Occipital lobe (tissue), 1 donor: ENCODE measurements at regions not wholly inside any gene's neighbourhood (a gene's known extent, or its start where the extent isn't known, plus 50 kb on each side); places are given as distances from the start of the nearest gene placed in this dataset.

Experiments
- DNase-seq: peaks from one replicate; lab custom pipeline; 2025; lab: John Stamatoyannopoulos, UW

DNA sequence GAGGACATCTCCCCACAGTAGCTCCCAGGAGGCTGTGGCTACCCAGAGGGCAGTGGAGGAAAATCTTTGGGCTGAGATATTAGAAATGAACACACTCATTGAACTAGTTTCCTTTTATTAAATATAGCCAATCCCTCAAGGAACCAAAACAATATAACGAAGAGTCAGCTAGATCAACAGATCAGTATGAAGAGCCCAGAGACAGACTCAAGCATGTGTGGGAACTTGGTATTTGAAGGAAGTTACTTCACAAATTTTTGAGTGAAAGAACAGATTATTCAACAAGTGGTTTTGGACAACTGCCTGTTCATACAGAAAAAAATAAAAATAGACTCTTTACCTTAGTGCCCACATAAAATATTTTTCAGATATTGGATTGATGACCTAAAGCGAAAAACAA, 183.6 kb upstream of the PMFBP1 start:
- no peak for DNase-seq

DNA sequence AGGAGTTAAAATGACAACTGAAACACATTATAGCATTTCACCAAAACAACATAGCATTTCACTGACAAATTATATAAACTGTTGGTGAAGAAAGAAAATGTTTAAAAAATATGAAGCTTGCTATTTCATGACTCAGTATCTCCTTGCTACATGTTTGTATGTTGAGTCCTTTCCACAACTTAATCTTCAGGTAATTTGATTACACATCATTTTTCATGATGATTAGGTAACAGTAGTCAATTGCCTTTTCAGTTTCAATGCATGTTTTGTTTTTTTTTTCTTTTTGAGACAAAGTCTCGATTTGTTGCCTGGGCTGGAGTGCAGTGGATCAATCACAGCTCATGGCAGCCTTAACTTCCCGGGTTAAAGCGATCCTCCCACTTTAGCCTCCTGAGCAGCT, 177.8 kb upstream of the PMFBP1 start:
- DNase-seq: no peak

- DNase-seq: no peak
Measured at GRCh38 chr16:72332926-72333325, 161.0 kb upstream of the PMFBP1 start.

DNA sequence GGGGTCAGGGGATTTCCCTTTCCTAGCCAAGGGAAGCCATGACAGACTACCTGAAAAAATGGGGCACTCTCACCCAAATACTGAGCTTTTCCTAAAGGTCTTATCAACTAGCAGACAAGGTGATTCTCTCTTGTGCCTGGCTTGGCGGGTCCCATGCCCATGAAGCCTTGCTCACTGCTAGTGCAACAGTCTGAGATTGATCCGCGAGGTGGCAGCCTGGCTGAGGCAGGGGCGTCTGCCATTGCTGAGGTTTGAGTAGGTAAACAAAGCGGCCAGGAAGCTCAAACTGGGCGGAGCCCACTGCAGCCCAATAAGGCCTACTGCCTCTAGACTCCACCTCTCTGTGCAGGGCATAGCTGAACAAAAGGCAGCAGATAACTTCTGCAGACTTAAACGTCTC, 152.6 kb upstream of the PMFBP1 start:
- no peak for DNase-seq

- no peak for DNase-seq
Measured at GRCh38 chr16:72317446-72317845, 145.5 kb upstream of the PMFBP1 start.

DNA sequence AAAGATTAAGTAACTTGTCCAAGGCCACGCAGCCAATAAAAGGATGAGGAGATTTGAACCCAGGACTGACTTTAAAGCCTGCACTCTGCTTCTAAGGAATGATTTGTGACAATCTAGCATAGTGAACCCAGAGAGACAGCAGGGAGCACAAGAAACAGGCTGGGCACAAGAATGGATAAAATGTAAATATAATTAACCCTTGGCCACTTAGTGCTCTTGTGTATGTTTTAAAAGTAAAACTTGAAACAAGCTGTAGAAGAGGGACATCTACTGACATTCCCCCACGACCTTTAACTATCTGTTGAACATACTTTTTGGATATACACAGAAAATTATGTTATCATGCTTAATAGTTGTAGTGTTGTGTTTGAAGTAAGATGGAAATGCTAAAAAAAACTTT, 141.9 kb upstream of the PMFBP1 start:
- no peak for DNase-seq

- DNase-seq: no peak
Measured at GRCh38 chr16:72312828-72313227, 140.9 kb upstream of the PMFBP1 start.

GRCh38 chr16:72311426-72311825, 139.5 kb upstream of the PMFBP1 start:
- DNase-seq: no peak

DNA sequence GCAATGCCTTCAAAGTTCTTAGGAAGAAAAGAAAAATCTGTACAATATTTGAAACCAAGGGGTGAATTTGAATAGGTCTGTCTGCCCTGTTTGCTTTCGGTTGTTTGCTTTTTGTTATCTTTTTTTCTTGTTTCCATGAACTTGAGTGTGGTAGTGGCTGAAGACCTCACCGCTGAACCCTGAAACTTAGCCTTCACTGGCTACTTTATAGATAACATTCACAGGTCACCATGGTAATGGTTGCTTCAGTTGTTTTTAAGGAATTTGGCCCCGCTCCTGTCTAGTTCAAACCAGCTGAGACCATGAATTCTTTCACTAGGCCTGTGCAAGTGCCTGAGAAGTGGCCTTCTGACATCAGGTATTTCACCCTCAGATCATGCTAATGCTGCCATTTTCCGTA, 137.0 kb upstream of the PMFBP1 start:
- DNase-seq: no peak

DNA sequence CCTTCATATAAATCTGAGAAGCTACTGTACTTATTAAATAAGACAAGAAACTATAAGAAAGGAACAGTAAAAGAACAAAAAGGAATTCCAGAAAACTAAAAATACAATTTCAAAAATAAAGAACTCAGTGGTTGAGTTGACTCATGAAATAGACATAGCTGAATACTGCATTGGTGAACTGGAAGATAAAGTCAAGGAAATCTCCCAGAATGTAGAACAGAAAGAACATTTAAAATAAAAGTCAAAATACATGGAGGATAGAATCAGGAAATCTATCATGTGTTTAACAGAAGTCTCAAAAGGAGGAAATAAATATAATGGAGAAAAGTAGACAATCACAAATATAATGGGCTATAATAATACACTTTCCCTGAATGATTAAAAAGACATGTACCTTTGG, 136.4 kb upstream of the PMFBP1 start:
- no peak for DNase-seq

DNA sequence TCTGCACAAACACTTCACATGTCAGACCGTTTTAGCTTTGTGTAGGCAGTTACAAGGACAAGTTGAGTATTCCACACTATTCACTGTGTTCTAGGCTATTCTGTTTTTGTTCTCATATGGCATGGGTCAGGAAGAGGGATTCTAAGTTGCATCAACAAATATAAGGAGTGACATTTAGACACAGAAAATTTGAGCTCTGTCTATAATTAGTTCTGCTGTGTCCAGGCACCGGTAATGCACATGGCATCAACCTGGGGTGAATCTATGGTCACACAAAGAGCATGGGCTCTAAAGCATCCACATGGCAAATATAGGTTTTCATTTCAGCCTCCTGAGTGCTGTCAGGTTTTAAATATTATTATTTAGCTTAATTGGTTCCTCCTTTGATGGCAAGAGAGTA, 130.4 kb upstream of the PMFBP1 start:
- no peak for DNase-seq

GRCh38 chr16:72301523-72302236, 129.7 kb upstream of the PMFBP1 start:
- DNase-seq: no peak

- DNase-seq: no peak
Measured at GRCh38 chr16:72300892-72301291, 128.9 kb upstream of the PMFBP1 start.

- DNase-seq: no peak
Measured at GRCh38 chr16:72299684-72300243, 127.8 kb upstream of the PMFBP1 start.

DNA sequence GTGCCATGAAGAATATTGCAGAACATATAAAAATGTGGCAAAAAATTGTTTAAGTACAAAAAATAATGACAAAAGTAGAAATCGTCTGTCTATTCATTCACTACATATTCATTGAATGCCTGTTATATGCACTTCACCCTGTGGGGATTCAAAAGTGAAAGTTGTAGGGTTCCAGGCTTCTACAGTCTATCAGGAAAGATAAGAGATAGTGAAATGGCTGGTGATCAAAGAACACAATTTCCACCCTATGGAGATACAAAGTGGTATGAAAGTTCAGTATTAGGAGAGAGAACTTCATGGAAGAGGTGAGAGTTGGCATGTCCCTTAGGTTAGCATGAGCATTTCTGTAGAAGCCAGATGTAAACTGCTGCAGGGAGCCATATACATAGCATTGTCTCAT, 127.0 kb upstream of the PMFBP1 start:
- DNase-seq: no peak

- no peak for DNase-seq
Measured at GRCh38 chr16:72295914-72296313, 124.0 kb upstream of the PMFBP1 start.

- no peak for DNase-seq
Measured at GRCh38 chr16:72291531-72291981, 119.6 kb upstream of the PMFBP1 start.

GRCh38 chr16:72291121-72291520, 119.2 kb upstream of the PMFBP1 start:
- DNase-seq: no peak

DNA sequence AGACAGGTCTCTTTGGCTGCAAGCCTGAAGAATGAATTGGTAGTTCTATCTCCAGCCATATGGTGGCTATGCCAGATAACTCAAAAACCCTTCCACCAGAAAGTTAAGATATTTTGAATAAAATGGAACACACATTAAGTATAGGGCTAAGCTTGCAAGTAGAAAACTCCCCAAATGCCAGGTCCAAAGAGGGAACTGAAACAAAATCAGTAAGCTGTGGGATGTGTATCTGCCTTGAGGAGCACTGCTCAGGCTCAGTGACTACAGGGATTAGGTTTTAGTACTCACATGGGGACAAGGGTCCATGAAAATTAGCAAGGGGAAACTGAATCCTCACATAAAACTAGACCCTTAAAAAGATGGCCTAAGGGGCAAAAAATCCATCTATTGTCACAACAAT, 115.7 kb upstream of the PMFBP1 start:
- no peak for DNase-seq

DNA sequence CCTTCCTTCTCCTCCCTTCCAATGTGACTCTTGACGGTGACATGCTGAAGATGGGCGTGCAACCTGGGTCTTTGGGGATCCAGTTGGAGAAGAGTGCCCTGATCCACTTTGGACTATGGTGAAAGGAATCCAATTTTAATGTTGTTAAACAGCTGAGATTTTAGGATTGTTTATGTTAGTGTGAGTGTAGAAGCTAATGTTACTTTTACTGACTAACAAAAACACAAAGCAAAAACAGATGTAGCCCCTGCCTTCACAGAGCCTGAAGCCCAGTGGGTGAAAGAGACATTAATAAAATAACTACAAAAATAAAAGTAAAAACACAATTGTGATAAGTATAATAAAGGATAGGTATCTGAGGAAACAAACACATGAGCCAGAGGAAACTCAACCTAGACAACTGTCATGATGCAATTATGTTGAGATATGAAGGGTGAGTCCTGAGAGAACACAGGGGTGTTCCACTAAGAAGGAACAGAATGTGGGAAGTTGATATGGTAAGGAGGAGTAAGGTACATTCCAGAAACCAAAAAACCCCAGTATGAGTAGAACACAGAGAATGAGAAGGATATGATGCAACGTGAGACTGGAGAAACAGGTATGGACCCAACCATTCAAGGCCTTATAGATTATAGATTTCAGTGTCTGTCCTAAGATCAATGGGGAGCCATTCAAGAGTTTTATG, 115.1 kb upstream of the PMFBP1 start:
- DNase-seq: no peak

DNA sequence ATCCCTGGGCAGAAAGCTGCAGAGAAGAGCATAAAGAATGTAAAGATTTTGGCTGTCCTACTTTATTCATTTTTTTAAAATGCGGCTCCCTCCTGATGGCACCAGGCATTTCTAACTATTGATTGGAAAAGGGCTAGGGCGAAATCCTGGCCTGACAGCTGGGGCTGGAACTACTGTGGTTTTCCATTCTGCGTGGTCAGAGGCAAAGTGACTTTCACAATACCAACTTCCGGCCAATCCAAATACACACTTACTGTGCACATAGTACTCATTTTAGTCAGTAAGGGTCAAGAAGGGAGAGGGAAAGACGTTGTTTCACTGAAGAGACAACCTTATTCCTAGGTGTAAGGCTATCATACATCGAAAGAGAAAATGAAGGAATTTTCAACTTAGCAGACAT, 113.8 kb upstream of the PMFBP1 start:
- no peak for DNase-seq

- DNase-seq: no peak
Measured at GRCh38 chr16:72285324-72285723, 113.4 kb upstream of the PMFBP1 start.
